OCI-LY7 (cell line): ENCODE measurements at regions not wholly inside any gene's neighbourhood (a gene's known extent, or its start where the extent isn't known, plus 50 kb on each side); places are given as distances from the start of the nearest gene placed in this dataset.

Experiments used
- EZH2phosphoT487 ChIP-seq: fragments of 200-600 bp; sonication (generic); IDR thresholded peaks from 2 replicates; pipeline ENCODE4 v1.6.1; 2018; ENCODE audit warnings: low read depth, borderline replicate concordance, mild to moderate bottlenecking, mixed run types, antibody characterized with exemption, low read length, moderate library complexity, mixed read lengths
- TF ChIP-seq, protein P1 (sequence below): fragments of 200-600 bp; sonication (generic); conservative IDR thresholded peaks from 2 replicates; pipeline ENCODE4 v1.5.1; 2014; ENCODE audit warnings: mild to moderate bottlenecking, antibody characterized with exemption, low read length, moderate library complexity, mixed read lengths

DNA sequence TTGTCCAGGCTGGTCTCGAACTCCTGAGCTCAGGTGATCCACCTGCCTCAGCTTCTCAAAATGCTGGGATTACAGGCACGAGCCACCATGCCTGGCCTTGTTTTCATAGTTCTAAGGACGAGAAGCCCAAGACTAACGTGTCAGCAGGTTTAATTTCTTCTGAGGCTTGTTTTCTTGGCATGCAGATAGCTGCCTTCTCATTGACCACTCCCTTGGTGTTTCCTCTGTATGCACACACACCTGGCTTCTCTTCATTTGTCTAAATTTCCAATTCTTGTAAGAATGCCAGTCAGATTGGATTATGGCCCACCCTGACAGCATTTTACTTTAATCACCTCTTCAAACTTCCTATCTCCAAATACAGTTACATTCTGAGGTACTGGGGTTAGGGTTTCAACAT is 72.5 kb upstream of the CTSC start:
- TF ChIP-seq, protein P1, sequence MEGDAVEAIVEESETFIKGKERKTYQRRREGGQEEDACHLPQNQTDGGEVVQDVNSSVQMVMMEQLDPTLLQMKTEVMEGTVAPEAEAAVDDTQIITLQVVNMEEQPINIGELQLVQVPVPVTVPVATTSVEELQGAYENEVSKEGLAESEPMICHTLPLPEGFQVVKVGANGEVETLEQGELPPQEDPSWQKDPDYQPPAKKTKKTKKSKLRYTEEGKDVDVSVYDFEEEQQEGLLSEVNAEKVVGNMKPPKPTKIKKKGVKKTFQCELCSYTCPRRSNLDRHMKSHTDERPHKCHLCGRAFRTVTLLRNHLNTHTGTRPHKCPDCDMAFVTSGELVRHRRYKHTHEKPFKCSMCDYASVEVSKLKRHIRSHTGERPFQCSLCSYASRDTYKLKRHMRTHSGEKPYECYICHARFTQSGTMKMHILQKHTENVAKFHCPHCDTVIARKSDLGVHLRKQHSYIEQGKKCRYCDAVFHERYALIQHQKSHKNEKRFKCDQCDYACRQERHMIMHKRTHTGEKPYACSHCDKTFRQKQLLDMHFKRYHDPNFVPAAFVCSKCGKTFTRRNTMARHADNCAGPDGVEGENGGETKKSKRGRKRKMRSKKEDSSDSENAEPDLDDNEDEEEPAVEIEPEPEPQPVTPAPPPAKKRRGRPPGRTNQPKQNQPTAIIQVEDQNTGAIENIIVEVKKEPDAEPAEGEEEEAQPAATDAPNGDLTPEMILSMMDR: no peak
- TF ChIP-seq EZH2phosphoT487: no peak
